ENCODE measurements at regions not wholly inside any gene's neighbourhood (a gene's known extent, or its start where the extent isn't known, plus 50 kb on each side); places are given as distances from the start of the nearest gene placed in this dataset.
"Not testable (repeated sequence)": the region's sequence is repeated elsewhere in the genome, so short reads cannot be mapped to it uniquely, and the experiment has no call there.

GRCh38 chr5:74454263-74455030 lies 186.1 kb downstream of the ENC1 start:
- no peak for DNase-seq

- DNase-seq = no peak
Measured at GRCh38 chr5:74452856-74453255, 187.7 kb downstream of the ENC1 start.

GRCh38 chr5:74450095-74450494 lies 190.4 kb downstream of the ENC1 start:
- no peak for DNase-seq

GRCh38 chr5:74446725-74447241 lies 193.7 kb downstream of the ENC1 start:
- DNase-seq = no peak

GRCh38 chr5:74442466-74442865 lies 198.1 kb downstream of the ENC1 start:
- no peak for DNase-seq

GRCh38 chr5:74441616-74442015 lies 198.9 kb downstream of the ENC1 start:
- DNase-seq = no peak

GRCh38 chr5:74440341-74440740 lies 200.2 kb downstream of the ENC1 start:
- no peak for DNase-seq

- DNase-seq = not testable (repeated sequence)
Measured at GRCh38 chr5:74437870-74438269, 202.7 kb downstream of the ENC1 start.

GRCh38 chr5:74433896-74434829 lies 206.4 kb downstream of the ENC1 start:
- DNase-seq = no peak

GRCh38 chr5:74433255-74433895 lies 207.2 kb downstream of the ENC1 start:
- DNase-seq = no peak

GRCh38 chr5:74432721-74433120 lies 207.8 kb downstream of the ENC1 start:
- DNase-seq = no peak

- DNase-seq = no peak
Measured at GRCh38 chr5:74432216-74432615, 208.3 kb downstream of the ENC1 start.

- DNase-seq = no peak
Measured at GRCh38 chr5:74431290-74431669, 209.2 kb downstream of the ENC1 start.

- DNase-seq = no peak
Measured at GRCh38 chr5:74430631-74431289, 209.8 kb downstream of the ENC1 start.

GRCh38 chr5:74429495-74429894 lies 211.0 kb downstream of the ENC1 start:
- no peak for DNase-seq

GRCh38 chr5:74428876-74429275 lies 211.7 kb downstream of the ENC1 start:
- DNase-seq = no peak

GRCh38 chr5:74428275-74428674 lies 212.3 kb downstream of the ENC1 start:
- no peak for DNase-seq

GRCh38 chr5:74426506-74426905 lies 214.0 kb downstream of the ENC1 start:
- DNase-seq = no peak

- no peak for DNase-seq
Measured at GRCh38 chr5:74424162-74424868, 216.2 kb downstream of the ENC1 start.

GRCh38 chr5:74423383-74423782 lies 217.1 kb downstream of the ENC1 start:
- DNase-seq = no peak

- no peak for DNase-seq
Measured at GRCh38 chr5:74422671-74423070, 217.9 kb downstream of the ENC1 start.

GRCh38 chr5:74422030-74422429 lies 218.5 kb downstream of the ENC1 start:
- DNase-seq = no peak
